Adrenal gland (tissue), 5 donors: ENCODE measurements at regions not wholly inside any gene's neighbourhood (a gene's known extent, or its start where the extent isn't known, plus 50 kb on each side); places are given as distances from the start of the nearest gene placed in this dataset.

ENCODE experiments used
- POLR2A ChIP-seq, 2 donors: fragments of 450-650 bp; IDR thresholded peaks; one replicate each; pipeline ENCODE4 v1.6.1; 2017; ENCODE audit warnings: antibody characterized with exemption in 2 of 2, mild to moderate bottlenecking in 2 of 2, moderate library complexity in 1 of 2
- TF ChIP-seq, protein P1 (sequence below), 6 experiments: fragments of 450-650 bp in 4 of 6; fragments of 200-600 bp in 2 of 6; sonication (generic) in 1 of 6; IDR thresholded peaks; 1 replicate in 5 of 6; 2 replicates in 1 of 6; pipeline versions ENCODE4 v1.5.1 to v1.8.0; 2016 to 2021; ENCODE audit warnings: antibody characterized with exemption in 6 of 6, mild to moderate bottlenecking in 2 of 6, moderate library complexity in 1 of 6
- donor health status: DM: no; HTN: no; CAD: no.

DNA sequence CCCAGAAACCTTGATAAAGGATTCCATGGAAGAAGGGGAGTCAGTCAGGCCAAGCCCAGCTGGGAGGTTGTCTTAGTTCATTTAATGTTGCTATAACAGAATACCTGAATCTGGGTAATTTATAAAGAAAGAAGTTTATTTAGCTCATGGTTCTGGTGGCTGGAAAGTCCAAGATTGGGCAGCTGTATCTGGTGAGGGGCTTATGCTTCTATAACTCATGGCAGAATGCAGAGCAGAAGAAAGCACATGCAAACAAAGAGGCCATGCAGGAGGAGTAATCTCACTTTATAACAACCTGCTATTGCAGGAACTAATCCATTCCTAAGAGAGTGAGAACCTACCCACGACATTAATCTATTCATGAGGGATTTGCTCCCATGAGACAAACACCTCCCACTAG, 54.2 kb upstream of the ANKRD1 start:
- TF ChIP-seq POLR2A (IDR thresholded peaks at IDR 0.05), result no peak
- TF ChIP-seq, protein P1, sequence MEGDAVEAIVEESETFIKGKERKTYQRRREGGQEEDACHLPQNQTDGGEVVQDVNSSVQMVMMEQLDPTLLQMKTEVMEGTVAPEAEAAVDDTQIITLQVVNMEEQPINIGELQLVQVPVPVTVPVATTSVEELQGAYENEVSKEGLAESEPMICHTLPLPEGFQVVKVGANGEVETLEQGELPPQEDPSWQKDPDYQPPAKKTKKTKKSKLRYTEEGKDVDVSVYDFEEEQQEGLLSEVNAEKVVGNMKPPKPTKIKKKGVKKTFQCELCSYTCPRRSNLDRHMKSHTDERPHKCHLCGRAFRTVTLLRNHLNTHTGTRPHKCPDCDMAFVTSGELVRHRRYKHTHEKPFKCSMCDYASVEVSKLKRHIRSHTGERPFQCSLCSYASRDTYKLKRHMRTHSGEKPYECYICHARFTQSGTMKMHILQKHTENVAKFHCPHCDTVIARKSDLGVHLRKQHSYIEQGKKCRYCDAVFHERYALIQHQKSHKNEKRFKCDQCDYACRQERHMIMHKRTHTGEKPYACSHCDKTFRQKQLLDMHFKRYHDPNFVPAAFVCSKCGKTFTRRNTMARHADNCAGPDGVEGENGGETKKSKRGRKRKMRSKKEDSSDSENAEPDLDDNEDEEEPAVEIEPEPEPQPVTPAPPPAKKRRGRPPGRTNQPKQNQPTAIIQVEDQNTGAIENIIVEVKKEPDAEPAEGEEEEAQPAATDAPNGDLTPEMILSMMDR (IDR thresholded peaks at IDR 0.05), result no peak
